ENCODE measurements at regions not wholly inside any gene's neighbourhood (a gene's known extent, or its start where the extent isn't known, plus 50 kb on each side); places are given as distances from the start of the nearest gene placed in this dataset.

DNA sequence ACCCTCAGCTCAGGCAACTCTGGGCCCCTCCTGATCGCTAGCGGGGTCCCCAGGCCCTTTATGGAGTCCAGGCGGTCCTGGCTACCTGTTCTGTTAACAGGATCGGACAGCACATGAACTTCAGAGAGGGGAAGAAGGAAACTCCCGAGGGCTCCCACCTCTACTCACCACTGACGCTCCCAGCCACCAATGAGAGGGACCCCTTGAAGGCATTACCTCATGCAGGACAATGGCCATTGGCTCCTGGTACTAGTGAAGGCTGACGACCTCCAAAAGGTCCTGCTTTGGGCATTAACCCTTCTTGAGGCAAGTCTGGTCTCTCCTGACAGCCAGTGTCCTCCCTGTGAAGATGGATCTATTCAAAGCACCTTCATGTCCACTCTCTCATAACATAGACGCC, 71.5 kb upstream of the LMO1 start:
- H3K4me3 ChIP-seq (ENCODE audit: low read depth, low read length) = no peak overlapping the region
- no peak for DNase-seq (ENCODE audit: low read depth)
- TF ChIP-seq, protein P1, sequence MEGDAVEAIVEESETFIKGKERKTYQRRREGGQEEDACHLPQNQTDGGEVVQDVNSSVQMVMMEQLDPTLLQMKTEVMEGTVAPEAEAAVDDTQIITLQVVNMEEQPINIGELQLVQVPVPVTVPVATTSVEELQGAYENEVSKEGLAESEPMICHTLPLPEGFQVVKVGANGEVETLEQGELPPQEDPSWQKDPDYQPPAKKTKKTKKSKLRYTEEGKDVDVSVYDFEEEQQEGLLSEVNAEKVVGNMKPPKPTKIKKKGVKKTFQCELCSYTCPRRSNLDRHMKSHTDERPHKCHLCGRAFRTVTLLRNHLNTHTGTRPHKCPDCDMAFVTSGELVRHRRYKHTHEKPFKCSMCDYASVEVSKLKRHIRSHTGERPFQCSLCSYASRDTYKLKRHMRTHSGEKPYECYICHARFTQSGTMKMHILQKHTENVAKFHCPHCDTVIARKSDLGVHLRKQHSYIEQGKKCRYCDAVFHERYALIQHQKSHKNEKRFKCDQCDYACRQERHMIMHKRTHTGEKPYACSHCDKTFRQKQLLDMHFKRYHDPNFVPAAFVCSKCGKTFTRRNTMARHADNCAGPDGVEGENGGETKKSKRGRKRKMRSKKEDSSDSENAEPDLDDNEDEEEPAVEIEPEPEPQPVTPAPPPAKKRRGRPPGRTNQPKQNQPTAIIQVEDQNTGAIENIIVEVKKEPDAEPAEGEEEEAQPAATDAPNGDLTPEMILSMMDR (conservative IDR thresholded peaks at IDR 0.05; ENCODE audit: low read depth, low read length) = no peak

- DNase-seq (ENCODE audit: low read depth) = no peak
- TF ChIP-seq, protein P1 (conservative IDR thresholded peaks at IDR 0.05; ENCODE audit: low read depth, low read length) = no peak
- H3K4me3 ChIP-seq (ENCODE audit: low read depth, low read length) = no peak overlapping the region
These were observed 70.2 kb upstream of the LMO1 start for GRCh38 chr11:8333811-8334401.

DNA sequence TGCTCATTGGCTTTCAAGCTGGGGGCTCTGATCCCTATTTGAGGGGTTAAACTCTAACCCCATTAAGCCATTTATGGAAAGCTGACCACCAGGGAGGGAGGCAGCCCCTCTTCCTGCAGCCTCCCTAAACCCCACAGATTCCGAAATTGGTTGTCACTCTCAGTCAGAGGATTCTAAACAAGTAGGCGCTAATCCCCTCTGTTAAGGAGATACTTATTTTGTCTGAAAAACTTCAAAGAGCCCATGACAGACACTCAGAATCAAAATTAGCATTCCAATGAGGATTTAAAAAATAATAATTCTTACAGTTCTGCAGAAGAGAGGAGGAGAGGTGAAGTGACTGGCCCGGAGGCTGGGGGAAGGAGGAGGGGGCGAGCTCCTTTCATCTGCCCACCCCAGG, 69.7 kb upstream of the LMO1 start:
- TF ChIP-seq, protein P1 (conservative IDR thresholded peaks at IDR 0.05; ENCODE audit: low read depth, low read length) = no peak

GRCh38 chr11:8332891-8333290, 69.2 kb upstream of the LMO1 start:
- no peak for DNase-seq (ENCODE audit: low read depth)
- TF ChIP-seq, protein P1 (conservative IDR thresholded peaks at IDR 0.05; ENCODE audit: low read depth, low read length) = no peak
- H3K4me3 ChIP-seq (ENCODE audit: low read depth, low read length) = no peak overlapping the region

More for the DNA sequence above, 69.7 kb upstream of the LMO1 start:
- no peak overlapping the region for H3K4me3 ChIP-seq (ENCODE audit: low read depth, low read length)
- no peak for DNase-seq (ENCODE audit: low read depth)

DNA sequence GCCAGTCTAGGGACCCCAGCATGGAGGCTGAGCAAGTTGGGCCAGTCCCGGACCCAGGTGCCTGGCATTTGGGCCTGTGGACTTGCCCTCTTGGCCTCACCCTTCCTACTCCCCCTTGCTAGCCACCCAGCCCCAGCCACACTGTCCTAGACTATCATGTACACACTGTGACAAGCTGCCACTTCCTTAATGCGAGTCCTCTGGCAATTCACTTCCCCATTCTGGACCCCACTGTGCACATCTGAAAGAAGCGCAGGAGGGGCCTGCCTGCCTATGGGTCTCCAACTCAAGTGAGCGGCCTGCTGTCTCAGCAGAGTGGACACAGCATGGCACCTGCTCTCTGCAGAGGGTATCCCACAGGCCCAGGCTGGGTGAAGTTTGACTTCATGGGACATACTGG, 68.5 kb upstream of the LMO1 start:
- TF ChIP-seq, protein P1 (conservative IDR thresholded peaks at IDR 0.05; ENCODE audit: low read depth, low read length) = no peak
- H3K4me3 ChIP-seq (ENCODE audit: low read depth, low read length) = no peak overlapping the region
- no peak for DNase-seq (ENCODE audit: low read depth)

DNA sequence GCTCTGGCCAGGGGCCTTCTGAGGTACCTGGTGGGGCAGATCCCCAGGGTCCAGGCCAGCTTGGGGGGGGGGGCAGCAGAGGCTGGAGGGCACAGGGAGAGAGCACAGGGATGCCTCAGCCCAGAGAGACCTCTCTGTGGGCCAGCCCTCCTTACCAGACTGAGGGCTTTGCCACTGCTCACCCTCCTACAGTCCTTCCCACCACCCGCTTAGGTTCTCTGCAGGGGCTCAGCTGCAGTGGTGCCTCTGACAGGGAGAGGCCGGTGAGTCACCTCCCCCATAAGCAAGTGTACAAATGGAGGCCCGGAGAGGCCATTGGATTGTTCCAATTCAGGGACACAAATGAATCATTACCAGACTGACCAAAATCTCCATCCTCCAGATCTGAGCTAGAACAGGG, 68.1 kb upstream of the LMO1 start:
- H3K4me3 ChIP-seq (ENCODE audit: low read depth, low read length) = no peak overlapping the region
- TF ChIP-seq, protein P1 (conservative IDR thresholded peaks at IDR 0.05; ENCODE audit: low read depth, low read length) = no peak
- DNase-seq (ENCODE audit: low read depth) = no peak

DNA sequence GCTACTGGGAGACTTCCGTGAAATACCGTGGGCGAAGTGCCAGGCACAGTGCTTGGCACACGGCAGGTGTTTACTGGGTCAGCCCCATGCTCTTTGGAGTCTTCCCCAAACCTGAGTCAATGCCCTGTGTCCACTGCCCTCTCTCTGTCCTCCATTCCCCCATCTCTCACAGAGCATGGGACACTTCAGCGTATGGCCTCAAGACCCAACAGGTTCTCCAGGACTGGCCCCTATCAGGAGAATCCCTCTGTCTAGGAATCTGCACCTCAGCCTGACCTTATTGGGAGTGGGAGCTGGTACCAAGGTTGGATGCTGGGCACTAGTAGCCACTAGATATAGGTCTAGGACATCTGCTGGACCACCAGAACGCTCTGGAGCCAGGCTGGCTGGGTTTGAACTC, 67.2 kb upstream of the LMO1 start:
- no peak for DNase-seq (ENCODE audit: low read depth)
- no peak overlapping the region for H3K4me3 ChIP-seq (ENCODE audit: low read depth, low read length)

More for the DNA sequence above, 67.2 kb upstream of the LMO1 start:
- TF ChIP-seq, protein P1 (conservative IDR thresholded peaks at IDR 0.05; ENCODE audit: low read depth, low read length) = no peak
